HCT116 (cell line): ENCODE measurements at regions not wholly inside any gene's neighbourhood (a gene's known extent, or its start where the extent isn't known, plus 50 kb on each side); places are given as distances from the start of the nearest gene placed in this dataset.

Experiments used
- ATAC-seq: fragments of 200-7000 bp; cut with Tn5 transposase; 2 replicates; pipeline ENCODE4 v1.9.1; 2020; ENCODE audit warnings: mild to moderate bottlenecking, moderate library complexity
- BruUV-seq: library from RNA; stranded (reverse); fragments of 400-500 nt; replicated peaks from 2 replicates; lab custom pipeline; 2021; lab: Mats Ljungman, UMichigan
- CTCF ChIA-PET: fragments of 300-600 bp; sonication (Branson Sonifier 250); formaldehyde crosslinking; loops from one replicate; lab custom pipeline; 2021; ENCODE audit warnings: antibody characterized with exemption; lab: Charles Lee
- POLR2A ChIA-PET: fragments of 300-600, 350-600 bp; sonication (Branson Sonifier 250); formaldehyde crosslinking; loops from one replicate; lab custom pipeline; 2021; ENCODE audit warnings: antibody characterized with exemption; lab: Charles Lee
- RAD21 ChIA-PET, 2 experiments: fragments of 300-600 bp; sonication (Branson Sonifier 250); formaldehyde crosslinking; loops; one replicate each; lab custom pipeline; 2023; ENCODE audit warnings: low total read pairs in 2 of 2; ENCODE audit not compliant: uncharacterized antibody in 2 of 2, unreplicated experiment in 2 of 2, low non-redundant PET in 1 of 2; lab: Charles Lee
- DNase-seq: peaks from one replicate; pipeline ENCODE4 v3.0.0-alpha.2; 2010; ENCODE audit warnings: low read depth, low spot score
- H2AFZ ChIP-seq: fragments of 200-600 bp; shearing (Covaris generic), sonication (generic); 2 replicates; pipeline ENCODE4 v1.6.1; 2017; ENCODE audit warnings: low read depth, mixed run types, mixed read lengths, antibody characterized with exemption, low read length; ENCODE audit not compliant: poor library complexity, severe bottlenecking
- H3K27ac ChIP-seq: 2 replicates; pipeline ENCODE4 v1.5.1; 2012; ENCODE audit warnings: low read depth, low read length
- H3K27me3 ChIP-seq: fragments of 200-600 bp; sonication (generic); 2 replicates; pipeline ENCODE4 v1.6.1; 2016; ENCODE audit warnings: mixed run types, low read length, mixed read lengths; ENCODE audit not compliant: insufficient read depth
- H3K36me3 ChIP-seq, 2 experiments: fragments of 200-500 bp in 1 of 2; fragments of 200-600 bp in 1 of 2; sonication (Bioruptor generic) in 1 of 2; sonication (generic) in 1 of 2; 2 replicates each; pipeline versions ENCODE4 v1.5.1 to v1.6.1; 2014 to 2016; ENCODE audit warnings: low read length in 2 of 2, inconsistent platforms in 1 of 2, mixed read lengths in 1 of 2, mixed run types in 1 of 2; ENCODE audit not compliant: insufficient read depth in 2 of 2, control insufficient read depth in 1 of 2
- H3K4me1 ChIP-seq, 2 experiments: fragments of 200-600 bp in 1 of 2; sonication (generic) in 1 of 2; 2 replicates each; pipeline versions ENCODE4 v1.5.1 to v1.6.1; 2012 to 2017; ENCODE audit warnings: low read length in 2 of 2, inconsistent platforms in 1 of 2, mild to moderate bottlenecking in 1 of 2, mixed read lengths in 1 of 2, mixed run types in 1 of 2, moderate library complexity in 1 of 2; ENCODE audit not compliant: insufficient read depth in 2 of 2, control insufficient read depth in 1 of 2
- H3K4me2 ChIP-seq: fragments of 200-600 bp; sonication (generic); 2 replicates; pipeline ENCODE4 v1.6.1; 2017; ENCODE audit warnings: mixed run types, low read length, mixed read lengths
- H3K4me3 ChIP-seq, 2 experiments: fragments of 200-600 bp in 1 of 2; sonication (generic) in 1 of 2; replicated peaks in 1 of 2; 2 replicates each; pipeline ENCODE4 v1.5.1; 2011 to 2016; ENCODE audit warnings: low read length in 2 of 2, control low read depth in 1 of 2, low read depth in 1 of 2, mild to moderate bottlenecking in 1 of 2, mixed read lengths in 1 of 2, mixed run types in 1 of 2
- H3K79me2 ChIP-seq: fragments of 200-600 bp; sonication (generic); 2 replicates; pipeline ENCODE4 v1.6.1; 2017; ENCODE audit warnings: mild to moderate bottlenecking, mixed run types, low read length, moderate library complexity, mixed read lengths; ENCODE audit not compliant: insufficient read depth
- H3K9ac ChIP-seq: fragments of 200-600 bp; sonication (generic); 2 replicates; pipeline ENCODE4 v1.6.1; 2016; ENCODE audit warnings: low read length, mixed read lengths
- H3K9me2 ChIP-seq: fragments of 200-600 bp; sonication (generic), shearing (Covaris generic); 2 replicates; pipeline ENCODE4 v1.6.1; 2017; ENCODE audit warnings: mixed run types, mild to moderate bottlenecking, moderate library complexity; ENCODE audit not compliant: insufficient read depth
- H3K9me3 ChIP-seq, 2 experiments: fragments of 200-500 bp in 1 of 2; fragments of 200-600 bp in 1 of 2; sonication (Bioruptor generic) in 1 of 2; sonication (generic) in 1 of 2; 2 replicates each; pipeline ENCODE4 v1.6.1; 2014 to 2017; ENCODE audit warnings: low read length in 2 of 2, mixed read lengths in 2 of 2, inconsistent platforms in 1 of 2, low read depth in 1 of 2, mild to moderate bottlenecking in 1 of 2, mixed run types in 1 of 2, moderate library complexity in 1 of 2; ENCODE audit not compliant: control insufficient read depth in 1 of 2, insufficient read depth in 1 of 2
- H4K20me1 ChIP-seq: fragments of 200-600 bp; sonication (generic), shearing (Covaris generic); 2 replicates; pipeline ENCODE4 v1.6.1; 2017; ENCODE audit warnings: mixed run types, mild to moderate bottlenecking, moderate library complexity; ENCODE audit not compliant: insufficient read depth
- CTCF ChIP-seq, 3 experiments: fragments of 200-600 bp in 1 of 3; sonication (generic) in 1 of 3; IDR thresholded peaks in 2 of 3; conservative IDR thresholded peaks in 1 of 3; 2 replicates each; pipeline ENCODE4 v1.5.1; 2012 to 2017; ENCODE audit warnings: low read depth in 2 of 3, low read length in 2 of 3, antibody characterized with exemption in 1 of 3, borderline replicate concordance in 1 of 3, control low read depth in 1 of 3, mild to moderate bottlenecking in 1 of 3, mixed read lengths in 1 of 3, mixed run types in 1 of 3, moderate library complexity in 1 of 3; ENCODE audit not compliant: insufficient read depth in 1 of 3
- EGR1 ChIP-seq: IDR thresholded peaks from 2 replicates; pipeline ENCODE4 v1.6.1; 2012; ENCODE audit warnings: low read depth
- ELF1 ChIP-seq: IDR thresholded peaks from 2 replicates; pipeline ENCODE4 v1.6.1; 2012; ENCODE audit warnings: low read depth, borderline replicate concordance
- EZH2 ChIP-seq: fragments of 200-600 bp; sonication (generic); IDR thresholded peaks from 2 replicates; pipeline ENCODE4 v1.6.1; 2017; ENCODE audit warnings: antibody characterized with exemption, mixed run types
- EZH2phosphoT487 ChIP-seq: fragments of 200-600 bp; IDR thresholded peaks from 2 replicates; pipeline ENCODE4 v1.6.1; 2018; ENCODE audit warnings: antibody characterized with exemption, borderline replicate concordance
- FOSL1 ChIP-seq: IDR thresholded peaks from 2 replicates; pipeline ENCODE4 v1.6.1; 2012; ENCODE audit warnings: low read depth
- JUND ChIP-seq: IDR thresholded peaks from 2 replicates; pipeline ENCODE4 v1.6.1; 2012
- MAX ChIP-seq: IDR thresholded peaks from 2 replicates; pipeline ENCODE4 v1.6.1; 2012
- POLR2A ChIP-seq: IDR thresholded peaks from 2 replicates; pipeline ENCODE4 v1.7.0; 2011; ENCODE audit warnings: borderline replicate concordance; ENCODE audit not compliant: insufficient read depth, insufficient read length; ENCODE audit errors: extremely low read depth
- POLR2AphosphoS5 ChIP-seq: IDR thresholded peaks from 2 replicates; pipeline ENCODE4 v1.6.1; 2011; ENCODE audit warnings: mild to moderate bottlenecking, low read depth, low read length, moderate library complexity
- REST ChIP-seq: IDR thresholded peaks from 2 replicates; pipeline ENCODE4 v1.6.1; 2012; ENCODE audit warnings: low read depth
- SIN3A ChIP-seq: IDR thresholded peaks from 2 replicates; pipeline ENCODE4 v1.6.1; 2012; ENCODE audit warnings: low read depth
- SRF ChIP-seq: IDR thresholded peaks from 2 replicates; pipeline ENCODE4 v1.6.1; 2012; ENCODE audit warnings: low read depth
- TCF7L2 ChIP-seq: IDR thresholded peaks from 2 replicates; pipeline ENCODE4 v1.7.0; 2011; ENCODE audit warnings: borderline replicate concordance, inconsistent platforms; ENCODE audit not compliant: insufficient read depth, insufficient read length; ENCODE audit errors: extremely low read depth
- ZBTB33 ChIP-seq: IDR thresholded peaks from 2 replicates; pipeline ENCODE4 v1.6.1; 2011; ENCODE audit warnings: mild to moderate bottlenecking, low read length, moderate library complexity; ENCODE audit not compliant: insufficient replicate concordance; ENCODE audit errors: extremely low read depth
- ZFX ChIP-seq: fragments of 450-650 bp; IDR thresholded peaks from 2 replicates; pipeline ENCODE4 v1.6.1; 2017
- ZNF274 ChIP-seq: fragments of 200-500 bp; sonication (Bioruptor generic); IDR thresholded peaks from 2 replicates; pipeline ENCODE4 v1.6.1; 2014; ENCODE audit warnings: mild to moderate bottlenecking, low read depth, low read length, inconsistent platforms
- intact Hi-C: fragments of 100-400 bp; cut with micrococcal nuclease; formaldehyde crosslinking; loops from 2 replicates; pipeline ENCODE4 v1.10.0; 2022

DNA sequence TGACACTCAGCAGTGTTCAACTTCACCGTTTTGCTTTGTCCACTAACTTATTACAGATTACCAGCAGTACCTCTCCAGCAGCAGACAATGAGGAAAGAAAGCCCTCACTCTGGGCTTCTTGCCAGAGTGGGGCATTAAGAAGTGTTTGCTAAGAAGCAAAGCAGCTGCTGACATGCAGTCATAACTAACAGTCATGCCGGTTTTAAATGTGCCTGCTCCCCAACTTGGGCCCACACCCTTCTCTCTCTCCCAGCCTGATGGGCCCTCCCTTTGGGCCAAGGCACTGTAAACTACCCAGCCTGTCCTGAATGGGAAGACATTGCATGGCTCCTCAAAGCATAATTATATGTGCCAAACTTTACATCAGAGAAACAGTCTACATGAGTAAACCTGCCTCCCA is 54.6 kb upstream of the HHIP start:
- no peak overlapping the region for H2AFZ ChIP-seq
- no peak overlapping the region for H3K4me3 ChIP-seq
- ATAC-seq (no peak), DNase-seq (no peak)
- no peak for TF ChIP-seq FOSL1
- no peak for TF ChIP-seq MAX
- TF ChIP-seq POLR2AphosphoS5: no peak
- no peak for TF ChIP-seq ZFX
- TF ChIP-seq EGR1: no peak
- no peak for TF ChIP-seq SIN3A
- TF ChIP-seq JUND: no peak
- no peak for TF ChIP-seq REST
- TF ChIP-seq SRF: no peak
- no peak for TF ChIP-seq EZH2phosphoT487
- no peak for TF ChIP-seq ZBTB33
- no peak for TF ChIP-seq ZNF274
- no peak for TF ChIP-seq TCF7L2
- no peak for TF ChIP-seq ELF1
- no peak for TF ChIP-seq EZH2
- no peak for TF ChIP-seq CTCF (IDR thresholded peaks at IDR 0.05 in 2 of 3, conservative IDR thresholded peaks at IDR 0.05 in 1 of 3; ENCODE audit: borderline replicate concordance in 1 of 3, insufficient read depth in 1 of 3, low read depth in 2 of 3, low read length in 2 of 3)
- no peak for TF ChIP-seq POLR2A
- H3K9ac ChIP-seq: no peak overlapping the region
- H3K27me3 ChIP-seq: no peaks in the 10 kb centered on the region
- no peaks in the 10 kb centered on the region for H3K9me3 ChIP-seq
- no peak overlapping the region for H3K27ac ChIP-seq
- H3K36me3 ChIP-seq: no peaks in the 10 kb centered on the region
- intact Hi-C loops: no loop called here
- H3K9me2 ChIP-seq: no peaks in the 10 kb centered on the region
- no peaks in the 10 kb centered on the region for H3K4me1 ChIP-seq
- H4K20me1 ChIP-seq: no peaks in the 10 kb centered on the region
- RAD21 ChIA-PET: no interaction called here
- H3K79me2 ChIP-seq: no peaks in the 10 kb centered on the region
- no peak overlapping the region for H3K4me2 ChIP-seq
- BruUV-seq: no TSS peak
- CTCF ChIA-PET: no interaction called here
- POLR2A ChIA-PET: no interaction called here
